Activated CD8-positive, alpha-beta memory T cell treated with anti-CD3 and anti-CD28 coated beads, Interleukin-2, amount 50 U/mL, for 1 hour (primary cell): ENCODE measurements at regions not wholly inside any gene's neighbourhood (a gene's known extent, or its start where the extent isn't known, plus 50 kb on each side); places are given as distances from the start of the nearest gene placed in this dataset.
"Not testable (repeated sequence)": the region's sequence is repeated elsewhere in the genome, so short reads cannot be mapped to it uniquely, and the experiment has no call there.

Experiments used
- DNase-seq: peaks from one replicate; pipeline ENCODE4 v3.0.0-alpha.2; 2020; ENCODE audit errors: extremely low read depth

GRCh38 chr1:234960722-234961455, 167.7 kb downstream of the TOMM20 start:
- DNase-seq = no peak

GRCh38 chr1:234958706-234959657, 169.7 kb downstream of the TOMM20 start:
- no peak for DNase-seq

GRCh38 chr1:234958066-234958705, 170.5 kb downstream of the TOMM20 start:
- no peak for DNase-seq

DNA sequence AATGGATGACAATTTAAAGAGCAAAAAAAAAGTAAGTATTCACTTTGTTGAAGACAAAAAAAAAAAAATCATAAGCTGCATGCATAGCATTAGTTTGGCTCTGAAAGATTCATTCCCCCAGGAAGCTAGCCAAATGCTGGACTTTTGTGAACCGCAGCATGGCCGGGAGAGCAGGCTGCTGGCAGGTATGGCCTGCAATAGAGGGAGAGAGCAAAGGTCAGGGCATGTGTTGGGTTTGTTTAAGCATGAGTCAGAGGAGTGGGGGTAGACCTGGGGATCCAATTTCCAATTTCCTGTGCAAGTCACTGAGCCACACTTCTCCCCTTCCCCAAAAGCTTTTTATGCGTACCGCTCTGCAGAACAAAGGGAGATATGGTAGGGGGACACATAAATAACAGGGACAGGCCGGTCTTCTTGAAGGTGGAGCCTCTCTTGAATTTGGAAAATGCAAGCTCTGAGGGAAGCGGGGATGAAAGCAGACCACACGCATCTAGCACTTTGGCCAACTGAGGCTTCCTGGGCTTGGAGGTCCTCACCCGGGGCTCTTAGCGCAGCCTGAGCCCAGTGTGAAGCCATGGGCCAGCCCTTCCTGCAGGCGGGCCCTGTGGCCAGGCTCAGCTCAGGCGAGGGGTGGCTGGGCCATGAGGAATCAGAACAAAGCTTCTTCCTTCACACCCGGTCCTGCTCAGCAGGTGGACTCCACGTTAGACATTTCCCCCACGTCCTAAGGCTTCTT, 171.1 kb downstream of the TOMM20 start:
- no peak for DNase-seq

GRCh38 chr1:234956821-234957329, 171.8 kb downstream of the TOMM20 start:
- no peak for DNase-seq

DNA sequence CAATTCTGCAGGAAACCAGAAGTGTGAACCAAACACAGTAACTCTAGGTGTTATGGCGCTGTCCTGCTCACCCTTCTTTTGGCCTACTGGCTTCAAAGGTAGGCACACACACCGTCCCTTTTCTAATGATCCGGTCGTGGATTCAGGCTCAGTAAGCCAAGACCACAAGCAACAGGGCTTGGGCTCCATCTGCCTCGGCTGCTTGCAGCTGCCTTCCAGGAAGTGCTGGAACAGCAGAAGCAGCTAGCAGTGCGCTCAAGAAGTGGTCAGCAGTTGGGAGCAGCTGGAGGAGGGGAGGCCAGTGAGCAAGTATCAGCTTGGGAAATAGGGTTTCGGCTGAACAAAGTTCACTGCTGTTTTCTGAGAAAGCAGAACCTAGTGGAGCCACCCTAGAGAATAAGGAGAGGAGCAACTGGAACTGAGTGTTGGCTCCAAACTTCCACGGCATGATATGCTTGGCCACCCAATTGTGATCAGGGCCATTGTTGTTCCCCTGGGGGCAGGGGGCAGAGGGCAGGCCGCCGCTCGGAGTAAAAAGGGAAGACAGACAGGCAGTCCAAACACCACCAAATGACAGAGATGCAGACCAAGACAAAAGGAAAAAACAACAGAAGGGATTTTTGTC, 173.4 kb downstream of the TOMM20 start:
- DNase-seq = no peak

DNA sequence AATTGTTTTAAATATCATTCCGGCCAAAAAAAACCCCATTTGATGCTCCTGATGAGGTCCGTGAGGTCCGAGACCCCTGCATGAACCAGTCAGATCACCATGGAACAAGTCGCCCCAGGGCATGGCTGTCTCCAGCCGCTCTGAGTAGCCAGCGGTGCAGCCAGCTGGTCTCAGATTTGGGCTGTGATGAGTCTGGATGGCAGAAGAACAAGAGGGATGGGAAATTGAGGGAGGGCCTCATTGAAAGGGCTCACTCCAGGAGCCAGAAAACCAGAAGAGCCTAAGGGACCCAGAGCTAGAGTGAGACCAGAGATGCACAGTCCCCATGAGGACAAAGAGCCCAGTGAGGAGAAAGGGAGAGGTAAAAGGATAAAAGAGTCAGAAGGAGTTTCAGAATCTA, 174.0 kb downstream of the TOMM20 start:
- DNase-seq = no peak

- no peak for DNase-seq
Observed at GRCh38 chr1:234953655-234954405, 174.8 kb downstream of the TOMM20 start.

- no peak for DNase-seq
Observed at GRCh38 chr1:234950598-234950997, 178.0 kb downstream of the TOMM20 start.

DNA sequence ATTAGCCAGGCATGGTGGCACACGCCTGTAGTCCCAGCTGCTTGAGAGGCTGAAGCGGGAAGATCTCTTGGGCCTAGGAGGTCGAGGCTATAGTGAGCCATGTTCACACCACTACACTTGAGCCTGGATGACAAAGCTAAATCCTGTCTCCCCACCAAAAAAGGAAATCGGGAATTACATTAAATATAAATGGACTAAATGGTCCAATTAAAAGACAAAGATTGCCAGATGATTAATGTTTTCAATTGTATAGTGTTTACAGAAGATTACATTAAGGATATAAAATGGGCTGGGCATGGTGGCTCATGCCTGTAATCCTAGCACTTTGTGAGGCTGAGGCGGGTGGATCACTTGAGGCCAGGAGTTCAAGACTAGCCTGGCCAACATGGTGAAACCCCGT, 179.1 kb downstream of the TOMM20 start:
- not testable (repeated sequence) for DNase-seq

GRCh38 chr1:234944439-234945344, 183.9 kb downstream of the TOMM20 start:
- no peak for DNase-seq

DNA sequence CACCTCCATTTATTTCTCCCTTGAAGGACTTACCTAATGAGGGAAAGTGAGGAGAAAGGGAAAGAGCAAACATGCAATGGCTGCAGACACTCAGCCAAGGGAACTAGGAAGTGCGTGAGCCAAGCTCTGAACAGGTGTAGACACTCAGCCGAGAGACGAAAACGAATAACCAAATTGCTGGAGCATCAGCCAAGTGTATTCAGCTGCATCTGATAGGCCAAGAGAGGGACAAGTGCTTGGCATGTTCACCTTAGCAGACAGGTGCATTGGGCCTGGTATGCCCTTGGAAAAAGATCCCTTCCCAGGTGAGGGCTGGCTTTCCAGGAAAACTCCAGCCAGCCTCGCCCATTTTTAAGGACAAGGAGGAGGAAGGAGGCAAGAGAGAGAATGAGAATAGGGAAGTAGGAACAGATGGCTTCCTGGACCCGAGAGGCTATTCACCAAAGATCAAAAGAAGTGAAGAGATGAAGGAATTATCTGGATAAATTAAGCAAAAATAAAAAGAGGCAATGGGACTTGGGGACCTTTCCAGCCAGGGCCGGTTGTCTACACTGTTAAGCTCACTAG, 184.7 kb downstream of the TOMM20 start:
- no peak for DNase-seq

DNA sequence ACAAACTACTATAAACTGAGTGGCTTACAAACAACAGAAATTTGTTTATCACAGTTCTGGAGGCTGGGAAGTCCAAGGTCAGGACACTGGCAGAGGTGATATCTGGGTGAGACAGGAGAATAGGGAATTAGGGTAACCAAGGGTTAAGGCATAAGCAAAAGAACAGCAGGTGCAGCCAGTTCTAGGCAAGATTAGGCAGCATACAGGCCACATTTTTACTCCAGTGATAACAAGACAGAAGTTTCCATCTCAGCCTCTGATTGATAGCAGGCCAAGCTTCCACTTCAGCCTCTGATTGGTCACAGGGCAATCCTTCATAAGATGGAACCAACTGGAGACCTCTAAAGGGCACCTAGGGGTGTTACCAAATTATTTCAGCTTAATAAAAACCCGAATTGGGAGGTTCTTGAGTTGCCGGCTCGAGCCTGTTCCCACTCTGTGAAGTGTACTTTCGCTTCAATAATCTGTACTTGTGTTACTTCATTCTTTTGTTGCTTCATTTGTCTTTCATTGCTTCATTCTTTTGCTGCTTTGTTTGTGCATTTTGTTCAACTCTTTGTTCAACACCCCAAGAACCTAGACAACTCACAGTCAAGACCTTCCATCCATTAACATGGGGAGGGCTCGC, 185.6 kb downstream of the TOMM20 start:
- no peak for DNase-seq

DNA sequence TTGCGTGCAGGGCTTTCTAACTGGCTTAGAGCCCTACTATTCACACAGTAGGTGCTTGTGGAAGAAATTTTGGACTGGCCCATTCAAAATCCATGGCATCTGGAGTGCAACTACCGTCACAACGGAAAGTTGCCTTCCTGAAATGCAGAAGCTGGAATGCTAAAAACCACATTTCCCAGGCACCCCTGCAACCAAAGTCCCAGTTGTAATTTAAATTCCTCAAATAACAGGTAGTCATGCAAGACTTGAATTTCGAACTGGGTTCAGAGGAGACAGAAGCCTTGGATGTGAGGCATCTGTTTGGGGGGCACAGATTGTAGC, 186.7 kb downstream of the TOMM20 start:
- DNase-seq = no peak

DNA sequence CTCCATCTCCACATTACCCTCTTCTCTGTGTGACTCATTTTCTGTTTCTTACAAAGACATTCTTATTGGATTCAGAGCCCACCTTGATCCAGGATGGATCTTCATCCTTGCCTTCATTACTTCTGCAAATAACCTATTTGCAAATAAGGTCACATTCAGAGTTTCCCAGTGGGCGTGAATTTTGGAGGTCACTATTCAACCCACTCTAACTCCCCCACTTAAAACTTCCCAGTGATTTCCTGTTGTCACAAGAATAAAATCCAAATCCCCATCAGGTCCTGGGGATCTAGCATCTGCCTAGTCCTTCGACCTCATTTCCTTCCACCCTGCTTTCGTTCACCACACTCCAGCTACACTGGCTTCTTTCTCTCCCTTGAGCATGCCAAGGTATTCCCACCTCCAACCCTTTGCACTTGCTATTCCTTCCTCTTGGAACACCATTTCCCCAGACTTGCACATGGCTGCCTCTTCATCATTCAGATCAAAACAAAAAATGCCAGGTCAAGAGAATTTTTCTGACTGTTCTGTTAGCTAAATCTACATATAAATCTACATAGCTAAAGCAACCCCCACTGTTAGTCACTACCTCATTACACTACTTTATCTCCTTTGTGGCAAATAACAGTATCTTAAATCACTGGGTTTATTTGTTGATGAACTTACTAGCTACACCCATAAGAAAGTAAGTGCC, 187.2 kb downstream of the TOMM20 start:
- no peak for DNase-seq

DNA sequence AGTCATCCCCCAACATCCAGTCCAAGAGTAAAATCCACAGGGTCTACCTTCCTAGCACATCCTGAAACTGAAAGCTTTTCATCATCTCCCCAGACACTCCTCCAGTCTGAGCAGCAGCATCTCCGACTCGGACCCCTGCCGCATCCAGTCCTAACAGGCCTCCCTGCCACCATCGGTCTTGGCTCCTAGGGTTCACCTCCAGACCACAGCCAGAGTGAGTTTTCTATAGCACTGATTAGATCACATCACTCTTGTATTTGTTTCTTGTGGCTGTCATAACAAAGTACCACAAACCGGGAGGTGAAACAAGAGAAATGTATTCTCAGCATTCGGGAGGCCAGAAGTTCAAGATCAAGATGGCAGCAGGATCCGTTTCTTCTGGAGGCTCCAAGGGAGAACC, 187.8 kb downstream of the TOMM20 start:
- DNase-seq = no peak

GRCh38 chr1:234938924-234939323, 189.7 kb downstream of the TOMM20 start:
- no peak for DNase-seq

DNA sequence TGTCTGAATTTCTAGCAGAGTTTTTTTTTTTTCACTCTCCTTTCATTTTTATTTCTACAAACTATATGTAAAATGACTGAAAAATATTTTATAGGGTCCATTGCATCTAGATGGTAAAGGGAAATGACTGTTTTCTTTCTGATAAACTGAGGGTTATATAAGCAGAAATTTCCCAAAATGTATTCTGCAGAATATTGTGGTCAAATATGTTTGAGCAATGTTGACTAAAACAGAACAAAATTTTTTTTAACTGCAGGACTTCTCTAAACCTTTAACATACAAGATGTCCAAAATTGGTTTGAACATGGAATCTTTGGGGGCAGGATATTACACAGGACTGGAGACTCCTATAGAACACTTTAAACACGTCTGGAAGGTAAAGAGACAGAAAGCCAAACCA, 190.5 kb downstream of the TOMM20 start:
- DNase-seq = no peak
